Dendritic cell treated with granulocyte-macrophage colony-stimulating factor and Interleukin-4, amounts not matched to agents 40 ng/mL and 50 ng/mL, for 4 days (primary cell): ENCODE measurements at regions not wholly inside any gene's neighbourhood (a gene's known extent, or its start where the extent isn't known, plus 50 kb on each side); places are given as distances from the start of the nearest gene placed in this dataset.

Experiments used
- H3K27ac Mint-ChIP-seq: one replicate; pipeline ENCODE4 v1.8.0; 2022; ENCODE audit warnings: mild to moderate bottlenecking, mixed read lengths
- H3K27me3 Mint-ChIP-seq: one replicate; pipeline ENCODE4 v1.8.0; 2022; ENCODE audit warnings: mild to moderate bottlenecking, mixed read lengths
- H3K36me3 Mint-ChIP-seq: one replicate; pipeline ENCODE4 v1.8.0; 2022; ENCODE audit warnings: low read depth, mixed read lengths
- H3K4me1 Mint-ChIP-seq: one replicate; pipeline ENCODE4 v1.8.0; 2022; ENCODE audit warnings: low read depth, mixed read lengths
- H3K4me3 Mint-ChIP-seq: one replicate; pipeline ENCODE4 v1.8.0; 2022; ENCODE audit warnings: mild to moderate bottlenecking, moderate library complexity, mixed read lengths
- H3K9me3 Mint-ChIP-seq: one replicate; pipeline ENCODE4 v1.8.0; 2022; ENCODE audit warnings: mixed read lengths
- intact Hi-C: fragments of 100-400 bp; cut with micrococcal nuclease; formaldehyde crosslinking; loops from one replicate; pipeline ENCODE4 v1.15.0; 2022

- Mint-ChIP-seq H3K27me3 (peaks cover 4% of the 10 kb centered on the region), H3K36me3 (no peaks in the 10 kb centered on the region), H3K4me1 (peaks cover 24% of the 10 kb centered on the region), H3K4me3 (no peak overlapping the region), H3K27ac (no peak overlapping the region), H3K9me3 (no peaks in the 10 kb centered on the region)
- intact Hi-C loops: loop anchor here (10.0 kb wide), 1 partner anchor 220 kb away; no protein-coding TSS in a partner anchor
Observed at GRCh38 chr13:79815041-79815440, 334.1 kb downstream of the NDFIP2 start.

- no peak overlapping the region for H3K4me3 Mint-ChIP-seq
- intact Hi-C loops: loop anchor here (5.0 to 10.0 kb wide), 2 partner anchors 223 to 355 kb away; no protein-coding TSS in a partner anchor
Observed at GRCh38 chr13:79812070-79812850, 331.3 kb downstream of the NDFIP2 start.

GRCh38 chr13:79811170-79811569 lies 330.2 kb downstream of the NDFIP2 start:
- Mint-ChIP-seq H3K27ac (no peak overlapping the region), H3K27me3 (peaks cover 4% of the 10 kb centered on the region), H3K4me1 (peaks cover 24% of the 10 kb centered on the region), H3K4me3 (no peak overlapping the region), H3K9me3 (no peaks in the 10 kb centered on the region), H3K36me3 (no peaks in the 10 kb centered on the region)
- intact Hi-C loops: loop anchor here (5.0 to 10.0 kb wide), 2 partner anchors 224 to 356 kb away; no protein-coding TSS in a partner anchor

More at GRCh38 chr13:79812070-79812850, 331.3 kb downstream of the NDFIP2 start:
- H3K27ac Mint-ChIP-seq: peak overlapping the region; percentile 41
- H3K27me3 Mint-ChIP-seq: peaks cover 4% of the 10 kb centered on the region
- peaks cover 24% of the 10 kb centered on the region for H3K4me1 Mint-ChIP-seq
- no peaks in the 10 kb centered on the region for H3K9me3 Mint-ChIP-seq
- H3K36me3 Mint-ChIP-seq: no peaks in the 10 kb centered on the region

DNA sequence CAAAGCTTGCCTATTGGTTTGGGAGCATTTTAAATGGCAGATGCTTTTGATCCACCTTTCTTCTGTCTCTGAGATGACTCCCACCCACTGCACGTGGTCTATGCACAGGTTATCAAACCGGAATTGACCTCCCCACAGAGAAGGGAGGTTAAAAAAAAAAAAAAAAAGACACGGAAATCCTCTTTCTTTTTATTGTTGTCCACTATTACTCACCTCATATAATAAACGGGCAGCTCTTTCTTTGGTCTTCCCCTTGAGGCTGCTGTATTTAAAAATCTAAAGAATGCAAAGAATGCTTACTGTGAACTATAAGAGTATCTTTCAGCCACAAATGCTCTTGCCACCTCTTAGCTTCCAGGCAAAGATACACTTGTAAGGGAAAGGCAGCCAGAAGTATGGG lies 329.7 kb downstream of the NDFIP2 start:
- no peaks in the 10 kb centered on the region for H3K9me3 Mint-ChIP-seq
- H3K4me3 Mint-ChIP-seq: no peak overlapping the region
- H3K27ac Mint-ChIP-seq: no peak overlapping the region
- H3K4me1 Mint-ChIP-seq: peaks cover 24% of the 10 kb centered on the region
- intact Hi-C loops: loop anchor here (5.0 to 10.0 kb wide), 2 partner anchors 224 to 357 kb away; no protein-coding TSS in a partner anchor
- H3K36me3 Mint-ChIP-seq: no peaks in the 10 kb centered on the region
- peaks cover 4% of the 10 kb centered on the region for H3K27me3 Mint-ChIP-seq

GRCh38 chr13:79810018-79810417 lies 329.1 kb downstream of the NDFIP2 start:
- Mint-ChIP-seq H3K4me1 (peaks cover 24% of the 10 kb centered on the region), H3K27ac (no peak overlapping the region), H3K4me3 (no peak overlapping the region), H3K9me3 (no peaks in the 10 kb centered on the region), H3K36me3 (no peaks in the 10 kb centered on the region), H3K27me3 (peaks cover 4% of the 10 kb centered on the region)
- intact Hi-C loops: loop anchor here (5.0 to 10.0 kb wide), 2 partner anchors 225 to 357 kb away; no protein-coding TSS in a partner anchor

GRCh38 chr13:79808475-79808874 lies 327.5 kb downstream of the NDFIP2 start:
- H3K27ac Mint-ChIP-seq: no peak overlapping the region
- intact Hi-C loops: no loop called here
- no peaks in the 10 kb centered on the region for H3K36me3 Mint-ChIP-seq
- peaks cover 4% of the 10 kb centered on the region for H3K27me3 Mint-ChIP-seq
- peaks cover 32% of the 10 kb centered on the region for H3K4me1 Mint-ChIP-seq
- H3K4me3 Mint-ChIP-seq: no peak overlapping the region
- H3K9me3 Mint-ChIP-seq: no peaks in the 10 kb centered on the region

GRCh38 chr13:79807554-79807953 lies 326.6 kb downstream of the NDFIP2 start:
- Mint-ChIP-seq H3K4me3 (no peak overlapping the region), H3K36me3 (no peaks in the 10 kb centered on the region), H3K4me1 (peaks cover 32% of the 10 kb centered on the region), H3K9me3 (no peaks in the 10 kb centered on the region), H3K27me3 (peaks cover 4% of the 10 kb centered on the region), H3K27ac (no peak overlapping the region)
- intact Hi-C loops: no loop called here

GRCh38 chr13:79806821-79807220 lies 325.9 kb downstream of the NDFIP2 start:
- Mint-ChIP-seq H3K36me3 (no peaks in the 10 kb centered on the region), H3K4me3 (no peak overlapping the region), H3K9me3 (no peaks in the 10 kb centered on the region), H3K4me1 (peaks cover 26% of the 10 kb centered on the region), H3K27me3 (peaks cover under 1% of the 10 kb centered on the region), H3K27ac (no peak overlapping the region)
- intact Hi-C loops: no loop called here

- intact Hi-C loops: no loop called here
- H3K4me1 Mint-ChIP-seq: peaks cover 20% of the 10 kb centered on the region
Observed at GRCh38 chr13:79805317-79805716, 324.4 kb downstream of the NDFIP2 start.

DNA sequence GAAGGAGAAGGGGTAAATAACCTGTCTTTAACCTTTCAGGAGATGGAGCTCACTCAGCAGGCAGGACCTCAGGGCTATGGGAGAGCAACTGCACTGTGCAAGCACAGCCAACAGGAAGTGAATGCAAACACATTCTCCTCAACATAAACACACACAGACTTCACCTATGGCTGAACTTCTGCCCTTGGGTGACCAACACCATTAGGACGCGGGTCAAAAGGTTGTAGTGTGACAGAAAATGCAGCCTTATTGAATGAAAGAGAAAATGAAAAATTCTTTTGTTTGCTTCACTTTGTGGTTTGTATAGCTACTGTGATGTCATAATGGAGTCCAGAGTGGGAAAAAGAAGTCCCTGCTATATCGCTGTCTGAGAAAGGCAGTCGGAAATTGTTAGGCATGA lies 323.0 kb downstream of the NDFIP2 start:
- Mint-ChIP-seq H3K4me1 (peaks cover 20% of the 10 kb centered on the region), H3K36me3 (no peaks in the 10 kb centered on the region), H3K27ac (no peak overlapping the region), H3K4me3 (no peak overlapping the region), H3K9me3 (no peaks in the 10 kb centered on the region), H3K27me3 (no peaks in the 10 kb centered on the region)
- intact Hi-C loops: no loop called here

More at GRCh38 chr13:79805317-79805716, 324.4 kb downstream of the NDFIP2 start:
- Mint-ChIP-seq H3K27me3 (no peaks in the 10 kb centered on the region), H3K9me3 (no peaks in the 10 kb centered on the region), H3K36me3 (no peaks in the 10 kb centered on the region), H3K4me3 (no peak overlapping the region), H3K27ac (no peak overlapping the region)

- Mint-ChIP-seq H3K4me1 (peaks cover 20% of the 10 kb centered on the region), H3K36me3 (no peaks in the 10 kb centered on the region), H3K27me3 (no peaks in the 10 kb centered on the region), H3K9me3 (no peaks in the 10 kb centered on the region), H3K27ac (no peak overlapping the region), H3K4me3 (no peak overlapping the region)
- intact Hi-C loops: no loop called here
Observed at GRCh38 chr13:79803296-79803695, 322.3 kb downstream of the NDFIP2 start.

DNA sequence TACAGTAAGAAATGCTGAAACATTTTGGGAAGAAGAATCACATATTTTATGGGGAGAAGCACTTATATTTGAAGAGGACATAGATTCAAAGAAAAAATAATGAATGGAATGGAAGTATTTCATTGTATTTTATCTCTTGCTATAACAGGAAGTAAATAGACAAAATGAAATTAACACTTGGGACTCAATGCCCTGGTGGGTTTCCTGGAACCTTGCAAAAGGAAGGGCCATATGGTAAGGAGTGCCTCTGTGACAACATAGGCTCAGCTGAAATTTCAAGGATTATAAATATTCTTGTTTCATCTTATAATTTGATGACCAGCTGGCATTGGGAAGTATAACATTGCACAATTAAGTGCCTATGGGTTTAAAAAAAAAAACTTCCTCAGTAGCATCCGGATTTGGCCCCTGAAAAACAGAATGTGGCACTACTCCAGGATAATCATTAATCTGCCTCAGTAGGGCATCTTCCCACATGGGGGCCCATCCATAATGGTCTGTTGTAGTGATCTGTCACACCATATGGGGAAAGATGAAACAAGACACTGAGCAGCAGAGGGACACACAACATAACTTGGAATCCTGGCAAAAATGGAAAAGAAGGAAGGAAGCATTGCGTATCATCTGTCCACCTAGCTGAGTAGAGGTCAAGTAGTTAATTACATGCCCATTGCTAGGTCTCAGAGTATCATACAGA lies 321.6 kb downstream of the NDFIP2 start:
- Mint-ChIP-seq H3K9me3 (no peaks in the 10 kb centered on the region), H3K4me3 (no peak overlapping the region), H3K27me3 (no peaks in the 10 kb centered on the region), H3K4me1 (peaks cover 20% of the 10 kb centered on the region), H3K27ac (no peak overlapping the region), H3K36me3 (no peaks in the 10 kb centered on the region)
- intact Hi-C loops: no loop called here

- Mint-ChIP-seq H3K27me3 (no peaks in the 10 kb centered on the region), H3K4me1 (peaks cover 18% of the 10 kb centered on the region), H3K9me3 (no peaks in the 10 kb centered on the region), H3K36me3 (no peaks in the 10 kb centered on the region), H3K27ac (no peak overlapping the region), H3K4me3 (no peak overlapping the region)
- intact Hi-C loops: no loop called here
Observed at GRCh38 chr13:79799059-79799867, 318.3 kb downstream of the NDFIP2 start.
